H9 (cell line): ENCODE measurements at regions not wholly inside any gene's neighbourhood (a gene's known extent, or its start where the extent isn't known, plus 50 kb on each side); places are given as distances from the start of the nearest gene placed in this dataset.
A peak's percentile ranks its signal among the peaks of the same experiment; 100 is the strongest.

ENCODE experiments used
- DNase-seq: peaks from one replicate; pipeline ENCODE4 v3.0.0-alpha.2; 2017
- H2AFZ ChIP-seq: one replicate; pipeline ENCODE4 v1.6.1; 2013; ENCODE audit warnings: mild to moderate bottlenecking, low read length, control low read depth, moderate library complexity
- H2AK5ac ChIP-seq: 2 replicates; pipeline ENCODE4 v1.6.1; 2013; ENCODE audit warnings: low read length, control low read depth, mixed read lengths; ENCODE audit not compliant: insufficient read length
- H2BK120ac ChIP-seq: one replicate; pipeline ENCODE4 v1.6.1; 2013; ENCODE audit warnings: low read depth, mild to moderate bottlenecking, low read length, control low read depth, inconsistent platforms; ENCODE audit not compliant: poor library complexity, severe bottlenecking
- H2BK12ac ChIP-seq: 2 replicates; pipeline ENCODE4 v1.6.1; 2013; ENCODE audit warnings: low read length, control low read depth, mixed read lengths, low read depth; ENCODE audit not compliant: insufficient read length
- H2BK15ac ChIP-seq: 2 replicates; pipeline ENCODE4 v1.6.1; 2013; ENCODE audit warnings: low read depth, low read length, control low read depth
- H2BK20ac ChIP-seq: one replicate; pipeline ENCODE4 v1.6.1; 2013; ENCODE audit warnings: low read depth, mild to moderate bottlenecking, low read length, control low read depth, inconsistent platforms; ENCODE audit not compliant: poor library complexity, severe bottlenecking
- H2BK5ac ChIP-seq: 2 replicates; pipeline ENCODE4 v1.6.1; 2013; ENCODE audit warnings: low read length, control low read depth, mixed read lengths; ENCODE audit not compliant: insufficient read length
- H3K14ac ChIP-seq: 2 replicates; pipeline ENCODE4 v1.6.1; 2013; ENCODE audit warnings: low read length, control low read depth; ENCODE audit not compliant: insufficient read depth
- H3K18ac ChIP-seq: 2 replicates; pipeline ENCODE4 v1.6.1; 2013; ENCODE audit warnings: low read depth, mild to moderate bottlenecking, mixed read lengths, low read length, control low read depth; ENCODE audit not compliant: insufficient read length
- H3K23ac ChIP-seq: 2 replicates; pipeline ENCODE4 v1.6.1; 2013; ENCODE audit warnings: low read length, control low read depth, mixed read lengths, low read depth; ENCODE audit not compliant: insufficient read length
- H3K23me2 ChIP-seq: 2 replicates; pipeline ENCODE4 v1.6.1; 2013; ENCODE audit warnings: low read depth, mild to moderate bottlenecking, mixed read lengths, low read length, control low read depth; ENCODE audit not compliant: insufficient read length, poor library complexity, severe bottlenecking
- H3K27ac ChIP-seq: 2 replicates; pipeline ENCODE4 v1.5.1; 2013; ENCODE audit warnings: low read length, control low read depth, mixed read lengths, low read depth; ENCODE audit not compliant: insufficient read length
- H3K27me3 ChIP-seq: 2 replicates; pipeline ENCODE4 v1.6.1; 2013; ENCODE audit warnings: low read length, control low read depth, inconsistent platforms; ENCODE audit not compliant: insufficient read depth
- H3K4ac ChIP-seq: 2 replicates; pipeline ENCODE4 v1.6.1; 2013; ENCODE audit warnings: low read depth, mild to moderate bottlenecking, control low read depth, inconsistent platforms, low read length, moderate library complexity
- H3K4me1 ChIP-seq: 2 replicates; pipeline ENCODE4 v1.6.1; 2013; ENCODE audit warnings: low read length, control low read depth, inconsistent platforms; ENCODE audit not compliant: insufficient read depth
- H3K4me2 ChIP-seq: 2 replicates; pipeline ENCODE4 v1.6.1; 2013; ENCODE audit warnings: low read length, control low read depth, mixed read lengths; ENCODE audit not compliant: insufficient read length, insufficient read depth
- H3K56ac ChIP-seq: 2 replicates; pipeline ENCODE4 v1.6.1; 2013; ENCODE audit warnings: low read depth, mild to moderate bottlenecking, mixed read lengths, low read length, control low read depth; ENCODE audit not compliant: insufficient read length
- H3K79me1 ChIP-seq: 2 replicates; pipeline ENCODE4 v1.6.1; 2013; ENCODE audit warnings: low read depth, mild to moderate bottlenecking, moderate library complexity, low read length, control low read depth, inconsistent platforms; ENCODE audit not compliant: insufficient read depth, poor library complexity, severe bottlenecking
- H3K79me2 ChIP-seq: 2 replicates; pipeline ENCODE4 v1.6.1; 2013; ENCODE audit warnings: low read length, control low read depth, inconsistent platforms; ENCODE audit not compliant: insufficient read depth
- H3K9ac ChIP-seq: 2 replicates; pipeline ENCODE4 v1.6.1; 2013; ENCODE audit warnings: low read length, control low read depth, mixed read lengths; ENCODE audit not compliant: insufficient read length; ENCODE audit errors: extremely low read depth
- H3K9me3 ChIP-seq: one replicate; pipeline ENCODE4 v1.6.1; 2013; ENCODE audit warnings: low read depth, low read length, inconsistent platforms; ENCODE audit not compliant: control insufficient read depth
- H3T11ph ChIP-seq: one replicate; pipeline ENCODE4 v1.6.1; 2013; ENCODE audit warnings: mild to moderate bottlenecking, low read length, control low read depth, inconsistent platforms
- H4K20me1 ChIP-seq: one replicate; pipeline ENCODE4 v1.6.1; 2013; ENCODE audit not compliant: control insufficient read depth, insufficient read length, insufficient read depth
- H4K5ac ChIP-seq: 2 replicates; pipeline ENCODE4 v1.6.1; 2013; ENCODE audit warnings: low read depth, mild to moderate bottlenecking, mixed read lengths, low read length, control low read depth; ENCODE audit not compliant: insufficient read length
- H4K8ac ChIP-seq: replicated peaks from 2 replicates; pipeline ENCODE4 v1.6.1; 2013; ENCODE audit warnings: low read length, control low read depth, mixed read lengths, low read depth; ENCODE audit not compliant: insufficient read length
- H4K91ac ChIP-seq: 2 replicates; pipeline ENCODE4 v1.6.1; 2013; ENCODE audit warnings: low read depth, mild to moderate bottlenecking, moderate library complexity, mixed read lengths, low read length, control low read depth; ENCODE audit not compliant: insufficient read length
- H3K27ac Mint-ChIP-seq, 3 experiments: 2 replicates in 2 of 3; 3 replicates in 1 of 3; pipeline ENCODE4 v1.8.0; 2020 to 2021; ENCODE audit warnings: mixed read lengths in 3 of 3, mild to moderate bottlenecking in 1 of 3, moderate library complexity in 1 of 3
- H3K27me3 Mint-ChIP-seq: 2 replicates; pipeline ENCODE4 v1.8.0; 2021; ENCODE audit warnings: low read depth, mild to moderate bottlenecking, moderate library complexity, mixed read lengths
- H3K36me3 Mint-ChIP-seq, 3 experiments: 2 replicates in 2 of 3; 3 replicates in 1 of 3; pipeline ENCODE4 v1.8.0; 2020 to 2021; ENCODE audit warnings: low read depth in 3 of 3, mixed read lengths in 3 of 3; ENCODE audit not compliant: insufficient read depth in 1 of 3
- H3K4me1 Mint-ChIP-seq, 2 experiments: 2 replicates each; pipeline ENCODE4 v1.8.0; 2020; ENCODE audit warnings: mixed read lengths in 2 of 2
- H3K4me3 Mint-ChIP-seq, 2 experiments: 2 replicates in 1 of 2; 3 replicates in 1 of 2; pipeline ENCODE4 v1.8.0; 2020 to 2021; ENCODE audit warnings: mild to moderate bottlenecking in 2 of 2, mixed read lengths in 2 of 2, moderate library complexity in 1 of 2
- H3K9me3 Mint-ChIP-seq, 2 experiments: 2 replicates in 1 of 2; 3 replicates in 1 of 2; pipeline ENCODE4 v1.8.0; 2020; ENCODE audit warnings: mild to moderate bottlenecking in 2 of 2, mixed read lengths in 2 of 2, moderate library complexity in 1 of 2
- WGBS: extraction: QIAGEN DNeasy Blood & Tissue Kit; methylation state at CpG from one replicate; pipeline ENCODE4 v1.1.7; 2013; ENCODE audit warnings: missing lambda C conversion rate, low lambda C conversion rate, mixed read lengths; ENCODE audit not compliant: insufficient read length; ENCODE audit errors: extremely low coverage; 5-methylcytosine and 5-hydroxymethylcytosine counted together
- TF ChIP-seq, protein P1 (sequence below): fragments of 200-600 bp; sonication (generic); conservative IDR thresholded peaks from 3 replicates; pipeline ENCODE4 v1.8.0; 2021; ENCODE audit warnings: antibody characterized with exemption, mild to moderate bottlenecking

GRCh38 chr2:188693111-188693510 is 281.1 kb upstream of the COL3A1 start:
- H2AFZ ChIP-seq = no peak overlapping the region
- no peak overlapping the region for H2BK120ac ChIP-seq
- no peak overlapping the region for H3K18ac ChIP-seq
- no peak overlapping the region for H2BK5ac ChIP-seq
- Mint-ChIP-seq H3K9me3 (no peaks in the 10 kb centered on the region), H3K4me1 (peaks cover 17 to 22% of the 10 kb centered on the region in 2 experiments), H3K4me3 (no peak overlapping the region), H3K27me3 (no peaks in the 10 kb centered on the region; the same call in 1 of the 2 replicates), H3K27ac (peak overlapping the region in 2 of 3 experiments; percentile 8 to 27; a peak in 1 of 7 replicates), H3K36me3 (no peaks in the 10 kb centered on the region)
- H2BK20ac ChIP-seq = no peak overlapping the region
- H3K23me2 ChIP-seq = no peaks in the 10 kb centered on the region
- H3T11ph ChIP-seq = no peak overlapping the region
- no peak overlapping the region for H2BK15ac ChIP-seq
- peak; percentile 24 for DNase-seq
- H3K79me1 ChIP-seq = no peaks in the 10 kb centered on the region
- WGBS = no CpG with 5 or more reads among the region's 4 CpGs
- peaks cover 4% of the 10 kb centered on the region; the same call in 1 of the 2 replicates for H3K4me1 ChIP-seq
- no peak overlapping the region for H2AK5ac ChIP-seq
- no peaks in the 10 kb centered on the region for H3K27me3 ChIP-seq
- H3K56ac ChIP-seq = no peak overlapping the region
- H3K23ac ChIP-seq = no peak overlapping the region
- no peak overlapping the region for H4K91ac ChIP-seq
- H3K4me2 ChIP-seq = no peak overlapping the region
- no peaks in the 10 kb centered on the region for H3K9me3 ChIP-seq
- H2BK12ac ChIP-seq = no peak overlapping the region
- H4K20me1 ChIP-seq = no peaks in the 10 kb centered on the region
- H3K9ac ChIP-seq = no peak overlapping the region
- no peak overlapping the region for H4K8ac ChIP-seq
- no peak overlapping the region for H4K5ac ChIP-seq
- no peak overlapping the region for H3K27ac ChIP-seq
- TF ChIP-seq, protein P1, sequence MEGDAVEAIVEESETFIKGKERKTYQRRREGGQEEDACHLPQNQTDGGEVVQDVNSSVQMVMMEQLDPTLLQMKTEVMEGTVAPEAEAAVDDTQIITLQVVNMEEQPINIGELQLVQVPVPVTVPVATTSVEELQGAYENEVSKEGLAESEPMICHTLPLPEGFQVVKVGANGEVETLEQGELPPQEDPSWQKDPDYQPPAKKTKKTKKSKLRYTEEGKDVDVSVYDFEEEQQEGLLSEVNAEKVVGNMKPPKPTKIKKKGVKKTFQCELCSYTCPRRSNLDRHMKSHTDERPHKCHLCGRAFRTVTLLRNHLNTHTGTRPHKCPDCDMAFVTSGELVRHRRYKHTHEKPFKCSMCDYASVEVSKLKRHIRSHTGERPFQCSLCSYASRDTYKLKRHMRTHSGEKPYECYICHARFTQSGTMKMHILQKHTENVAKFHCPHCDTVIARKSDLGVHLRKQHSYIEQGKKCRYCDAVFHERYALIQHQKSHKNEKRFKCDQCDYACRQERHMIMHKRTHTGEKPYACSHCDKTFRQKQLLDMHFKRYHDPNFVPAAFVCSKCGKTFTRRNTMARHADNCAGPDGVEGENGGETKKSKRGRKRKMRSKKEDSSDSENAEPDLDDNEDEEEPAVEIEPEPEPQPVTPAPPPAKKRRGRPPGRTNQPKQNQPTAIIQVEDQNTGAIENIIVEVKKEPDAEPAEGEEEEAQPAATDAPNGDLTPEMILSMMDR = no peak
- no peak overlapping the region for H3K4ac ChIP-seq
- H3K14ac ChIP-seq = no peak overlapping the region
- no peaks in the 10 kb centered on the region for H3K79me2 ChIP-seq
